ENCODE measurements at regions not wholly inside any gene's neighbourhood (a gene's known extent, or its start where the extent isn't known, plus 50 kb on each side); places are given as distances from the start of the nearest gene placed in this dataset.
"Not testable (repeated sequence)": the region's sequence is repeated elsewhere in the genome, so short reads cannot be mapped to it uniquely, and the experiment has no call there.

DNA sequence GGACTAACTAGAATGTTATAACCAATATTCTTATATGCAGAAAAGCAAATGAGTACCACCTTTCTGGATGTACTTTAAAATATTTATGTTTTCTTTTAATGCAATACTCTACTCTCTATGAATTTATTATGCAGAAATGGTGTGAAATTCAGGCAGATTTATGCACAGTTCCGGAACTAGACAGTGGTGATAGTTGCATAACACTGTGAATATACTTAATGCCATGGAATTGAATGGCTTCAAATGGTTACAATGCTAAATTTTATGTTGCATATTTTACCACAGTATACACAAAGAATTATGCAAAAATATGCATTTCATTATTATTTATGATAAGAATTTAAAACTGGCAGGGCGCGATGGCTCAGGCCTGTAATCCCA lies 287.8 kb upstream of the FN1 start:
- Histone ChIP-seq H3K4me3 (ENCODE audit: low read depth, low read length) (no peak overlapping the region), H3K36me3 (ENCODE audit: control insufficient read depth, insufficient read depth, low read length) (no peaks in the 10 kb centered on the region), H3K27me3 (ENCODE audit: control insufficient read depth, insufficient read depth, low read length) (no peaks in the 10 kb centered on the region)
- POLR2A ChIA-PET = no interaction called here
- TF ChIP-seq, protein P1, sequence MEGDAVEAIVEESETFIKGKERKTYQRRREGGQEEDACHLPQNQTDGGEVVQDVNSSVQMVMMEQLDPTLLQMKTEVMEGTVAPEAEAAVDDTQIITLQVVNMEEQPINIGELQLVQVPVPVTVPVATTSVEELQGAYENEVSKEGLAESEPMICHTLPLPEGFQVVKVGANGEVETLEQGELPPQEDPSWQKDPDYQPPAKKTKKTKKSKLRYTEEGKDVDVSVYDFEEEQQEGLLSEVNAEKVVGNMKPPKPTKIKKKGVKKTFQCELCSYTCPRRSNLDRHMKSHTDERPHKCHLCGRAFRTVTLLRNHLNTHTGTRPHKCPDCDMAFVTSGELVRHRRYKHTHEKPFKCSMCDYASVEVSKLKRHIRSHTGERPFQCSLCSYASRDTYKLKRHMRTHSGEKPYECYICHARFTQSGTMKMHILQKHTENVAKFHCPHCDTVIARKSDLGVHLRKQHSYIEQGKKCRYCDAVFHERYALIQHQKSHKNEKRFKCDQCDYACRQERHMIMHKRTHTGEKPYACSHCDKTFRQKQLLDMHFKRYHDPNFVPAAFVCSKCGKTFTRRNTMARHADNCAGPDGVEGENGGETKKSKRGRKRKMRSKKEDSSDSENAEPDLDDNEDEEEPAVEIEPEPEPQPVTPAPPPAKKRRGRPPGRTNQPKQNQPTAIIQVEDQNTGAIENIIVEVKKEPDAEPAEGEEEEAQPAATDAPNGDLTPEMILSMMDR (IDR thresholded peaks at IDR 0.05; ENCODE audit: insufficient read depth, low read depth, low read length) = no peak
- DNase-seq (ENCODE audit: low read depth) = no peak
- CTCF ChIA-PET = interaction anchor here (0.6 kb wide), 1 partner anchor 24 kb away, joined by 3 read pairs; no protein-coding TSS in a partner anchor

GRCh38 chr2:215722986-215723630 lies 287.2 kb upstream of the FN1 start:
- TF ChIP-seq, protein P1 (IDR thresholded peaks at IDR 0.05; ENCODE audit: insufficient read depth, low read depth, low read length) = no peak
- ChIA-PET POLR2A (no interaction called here), CTCF (interaction anchor here (0.6 kb wide), 1 partner anchor 25 kb away, joined by 3 read pairs; no protein-coding TSS in a partner anchor)
- DNase-seq (ENCODE audit: low read depth) = no peak
- no peaks in the 10 kb centered on the region for H3K36me3 ChIP-seq (ENCODE audit: control insufficient read depth, insufficient read depth, low read length)
- H3K4me3 ChIP-seq (ENCODE audit: low read depth, low read length) = no peak overlapping the region
- no peaks in the 10 kb centered on the region for H3K27me3 ChIP-seq (ENCODE audit: control insufficient read depth, insufficient read depth, low read length)

DNA sequence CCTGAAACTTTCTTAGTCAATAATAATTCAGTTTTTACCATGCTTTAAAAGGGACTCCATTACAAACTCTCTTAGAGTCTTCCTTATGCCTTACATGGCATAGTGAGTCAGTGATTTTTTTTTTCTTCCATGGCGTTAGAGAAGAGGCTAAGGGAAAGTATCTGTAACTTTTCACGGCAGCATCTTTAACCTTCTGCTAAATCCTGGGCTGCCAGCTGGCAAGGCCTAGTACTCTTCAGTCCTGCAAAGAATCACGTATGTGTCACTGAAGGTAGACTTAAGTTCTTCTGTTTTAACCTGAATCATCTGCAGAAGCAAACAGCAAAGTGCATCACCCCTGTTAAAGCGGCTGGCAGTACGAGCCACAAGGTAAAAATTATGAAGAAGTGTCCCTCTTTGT lies 286.3 kb upstream of the FN1 start:
- ChIA-PET CTCF (interaction anchor here (0.6 to 0.7 kb wide), 2 partner anchors 106 to 267 kb away, joined by 3 read pairs; no protein-coding TSS in a partner anchor), POLR2A (no interaction called here)
- no peaks in the 10 kb centered on the region for H3K27me3 ChIP-seq (ENCODE audit: control insufficient read depth, insufficient read depth, low read length)
- DNase-seq (ENCODE audit: low read depth) = no peak
- TF ChIP-seq, protein P1 (IDR thresholded peaks at IDR 0.05; ENCODE audit: insufficient read depth, low read depth, low read length) = no peak
- no peak overlapping the region for H3K4me3 ChIP-seq (ENCODE audit: low read depth, low read length)
- no peaks in the 10 kb centered on the region for H3K36me3 ChIP-seq (ENCODE audit: control insufficient read depth, insufficient read depth, low read length)

GRCh38 chr2:215721515-215721914 lies 285.6 kb upstream of the FN1 start:
- H3K27me3 ChIP-seq (ENCODE audit: control insufficient read depth, insufficient read depth, low read length); H3K36me3 ChIP-seq (ENCODE audit: control insufficient read depth, insufficient read depth, low read length); POLR2A ChIA-PET; DNase-seq (ENCODE audit: low read depth); H3K4me3 ChIP-seq (ENCODE audit: low read depth, low read length): not testable (repeated sequence)
- CTCF ChIA-PET = interaction anchor here (0.6 to 0.7 kb wide), 2 partner anchors 107 to 266 kb away, joined by 3 read pairs; no protein-coding TSS in a partner anchor

GRCh38 chr2:215718890-215719289 lies 283.0 kb upstream of the FN1 start:
- POLR2A ChIA-PET = no interaction called here

More at GRCh38 chr2:215718890-215719289, 283.0 kb upstream of the FN1 start:
- no peak for DNase-seq (ENCODE audit: low read depth)
- Histone ChIP-seq H3K4me3 (ENCODE audit: low read depth, low read length) (no peak overlapping the region), H3K36me3 (ENCODE audit: control insufficient read depth, insufficient read depth, low read length) (no peaks in the 10 kb centered on the region), H3K27me3 (ENCODE audit: control insufficient read depth, insufficient read depth, low read length) (no peaks in the 10 kb centered on the region)
- CTCF ChIA-PET = interaction anchor here (0.7 to 1.6 kb wide), 3 partner anchors 13 to 32 kb away, joined by 3 to 4 read pairs (median 3); no protein-coding TSS in a partner anchor
- TF ChIP-seq, protein P1 (IDR thresholded peaks at IDR 0.05; ENCODE audit: insufficient read depth, low read depth, low read length) = no peak

Data from BJ (cell line).